ENCODE measurements at regions not wholly inside any gene's neighbourhood (a gene's known extent, or its start where the extent isn't known, plus 50 kb on each side); places are given as distances from the start of the nearest gene placed in this dataset.

GRCh38 chrX:9205599-9206223 is 171.8 kb upstream of the FAM9B start:
- no peak for TF ChIP-seq CTCF (conservative IDR thresholded peaks at IDR 0.05; ENCODE audit: low read depth, low read length)

GRCh38 chrX:9207142-9207541 is 173.2 kb upstream of the FAM9B start:
- no peak for TF ChIP-seq CTCF (conservative IDR thresholded peaks at IDR 0.05; ENCODE audit: low read depth, low read length)
- DNase-seq (ENCODE audit: low read depth): no peak
- H3K4me3 ChIP-seq (ENCODE audit: low read length): no peak overlapping the region

More at GRCh38 chrX:9205599-9206223, 171.8 kb upstream of the FAM9B start:
- no peak for DNase-seq (ENCODE audit: low read depth)
- no peak overlapping the region for H3K4me3 ChIP-seq (ENCODE audit: low read length)

- H3K4me3 ChIP-seq (ENCODE audit: low read length): no peak overlapping the region
- no peak for DNase-seq (ENCODE audit: low read depth)
- TF ChIP-seq CTCF (conservative IDR thresholded peaks at IDR 0.05; ENCODE audit: low read depth, low read length): no peak
Observed at GRCh38 chrX:9211269-9211668, 177.3 kb upstream of the FAM9B start.

- no peak for DNase-seq (ENCODE audit: low read depth)
- H3K4me3 ChIP-seq (ENCODE audit: low read length): no peak overlapping the region
- no peak for TF ChIP-seq CTCF (conservative IDR thresholded peaks at IDR 0.05; ENCODE audit: low read depth, low read length)
Observed at GRCh38 chrX:9221781-9222180, 187.9 kb upstream of the FAM9B start.

GRCh38 chrX:9222299-9222698 is 188.4 kb upstream of the FAM9B start:
- no peak for DNase-seq (ENCODE audit: low read depth)
- H3K4me3 ChIP-seq (ENCODE audit: low read length): no peak overlapping the region
- TF ChIP-seq CTCF (conservative IDR thresholded peaks at IDR 0.05; ENCODE audit: low read depth, low read length): no peak

GRCh38 chrX:9227276-9227675 is 193.3 kb upstream of the FAM9B start:
- DNase-seq (ENCODE audit: low read depth): no peak
- TF ChIP-seq CTCF (conservative IDR thresholded peaks at IDR 0.05; ENCODE audit: low read depth, low read length): no peak
- H3K4me3 ChIP-seq (ENCODE audit: low read length): no peak overlapping the region

GRCh38 chrX:9231491-9231890 is 197.6 kb upstream of the FAM9B start:
- no peak overlapping the region for H3K4me3 ChIP-seq (ENCODE audit: low read length)
- TF ChIP-seq CTCF (conservative IDR thresholded peaks at IDR 0.05; ENCODE audit: low read depth, low read length): no peak
- DNase-seq (ENCODE audit: low read depth): no peak
